ENCODE measurements at regions not wholly inside any gene's neighbourhood (a gene's known extent, or its start where the extent isn't known, plus 50 kb on each side); places are given as distances from the start of the nearest gene placed in this dataset.
A peak's percentile ranks its signal among the peaks of the same experiment; 100 is the strongest.
"Not testable (repeated sequence)": the region's sequence is repeated elsewhere in the genome, so short reads cannot be mapped to it uniquely, and the experiment has no call there.

- no peak overlapping the region for H3K4me3 ChIP-seq (ENCODE audit: low read depth in 1 of 3, low read length in 3 of 3)
- H3K36me3 ChIP-seq (ENCODE audit: control insufficient read depth in 4 of 4, insufficient read depth in 3 of 4, low read depth in 1 of 4, low read length in 3 of 4), result no peaks in the 10 kb centered on the region
- H3K9me3 ChIP-seq (ENCODE audit: control insufficient read depth in 4 of 4, low read length in 3 of 4), result no peaks in the 10 kb centered on the region
- TF ChIP-seq JUND (IDR thresholded peaks at IDR 0.05) (no peak), REST (IDR thresholded peaks at IDR 0.05) (no peak)
- WGBS, result 7% methylated on average over 6 of the region's 6 CpGs
- peaks cover 6 to 23% (median 15%) of the 10 kb centered on the region in 4 donors for H3K4me1 ChIP-seq (ENCODE audit: control insufficient read depth in 4 of 4, insufficient read depth in 4 of 4, low read length in 3 of 4)
- DNase-seq (ENCODE audit: low spot score), result no peak
- peaks cover 0 to 2% (median 0%) of the 10 kb centered on the region in 4 donors for H3K27me3 ChIP-seq (ENCODE audit: control insufficient read depth in 4 of 4, insufficient read depth in 4 of 4, low read length in 3 of 4)
- no peak overlapping the region for H3K9ac ChIP-seq (ENCODE audit: low read depth in 1 of 2, low read length in 2 of 2)
- H3K27ac ChIP-seq (ENCODE audit: low read depth in 1 of 2, low read length in 2 of 2), result no peak overlapping the region
Measured at GRCh38 chr2:131674174-131674507, 146.5 kb downstream of the CCDC74A start.

GRCh38 chr2:131681611-131682121 lies 154.0 kb downstream of the CCDC74A start:
- H3K27me3 ChIP-seq (ENCODE audit: control insufficient read depth in 4 of 4, insufficient read depth in 4 of 4, low read length in 3 of 4); H3K4me1 ChIP-seq (ENCODE audit: control insufficient read depth in 4 of 4, insufficient read depth in 4 of 4, low read length in 3 of 4); H3K9ac ChIP-seq (ENCODE audit: low read depth in 1 of 2, low read length in 2 of 2); H3K9me3 ChIP-seq (ENCODE audit: control insufficient read depth in 4 of 4, low read length in 3 of 4); H3K36me3 ChIP-seq (ENCODE audit: control insufficient read depth in 4 of 4, insufficient read depth in 3 of 4, low read depth in 1 of 4, low read length in 3 of 4); DNase-seq (ENCODE audit: low spot score): not testable (repeated sequence)
- Histone ChIP-seq H3K4me3 (ENCODE audit: low read depth in 1 of 3, low read length in 3 of 3) (peak overlapping the region in 1 of 3 donors; percentile 51), H3K27ac (ENCODE audit: low read depth in 1 of 2, low read length in 2 of 2) (peak overlapping the region; percentile 25 to 75)
- 46% methylated on average over 10 of the region's 10 CpGs for WGBS

- Histone ChIP-seq H3K27ac (ENCODE audit: low read depth in 1 of 2, low read length in 2 of 2) (peak overlapping the region; percentile 25 to 75), H3K4me1 (ENCODE audit: control insufficient read depth in 4 of 4, insufficient read depth in 4 of 4, low read length in 3 of 4) (peaks cover 0 to 10% (median 8%) of the 10 kb centered on the region in 4 donors), H3K4me3 (ENCODE audit: low read depth in 1 of 3, low read length in 3 of 3) (peak overlapping the region; percentile 51 to 68 (median 59)), H3K9ac (ENCODE audit: low read depth in 1 of 2, low read length in 2 of 2) (peak overlapping the region; percentile 37 to 58), H3K27me3 (ENCODE audit: control insufficient read depth in 4 of 4, insufficient read depth in 4 of 4, low read length in 3 of 4) (peaks cover 0 to 2% (median 0%) of the 10 kb centered on the region in 4 donors), H3K36me3 (ENCODE audit: control insufficient read depth in 4 of 4, insufficient read depth in 3 of 4, low read depth in 1 of 4, low read length in 3 of 4) (no peaks in the 10 kb centered on the region), H3K9me3 (ENCODE audit: control insufficient read depth in 4 of 4, low read length in 3 of 4) (no peaks in the 10 kb centered on the region)
- WGBS, result 2% methylated on average over 51 of the region's 51 CpGs
- DNase-seq (ENCODE audit: low spot score), result no peak
- TF ChIP-seq JUND (IDR thresholded peaks at IDR 0.05), result no peak
- TF ChIP-seq GABPA (IDR thresholded peaks at IDR 0.05 in 1 of 2, conservative IDR thresholded peaks at IDR 0.05 in 1 of 2), result peak in 1 of 2 donors; percentile 27
- TF ChIP-seq EGR1 (IDR thresholded peaks at IDR 0.05; ENCODE audit: low read depth in 2 of 2), result peak in 1 of 2 donors; percentile 38
- peak; percentile 11 for TF ChIP-seq YY1 (IDR thresholded peaks at IDR 0.05)
- TF ChIP-seq ZBTB33 (IDR thresholded peaks at IDR 0.05), result no peak
- TF ChIP-seq FOXA2 (IDR thresholded peaks at IDR 0.05), result no peak
- TF ChIP-seq RAD21 (IDR thresholded peaks at IDR 0.05), result peak in 1 of 2 donors; percentile 6
- no peak for TF ChIP-seq RXRA (IDR thresholded peaks at IDR 0.05)
- TF ChIP-seq NR2F2 (IDR thresholded peaks at IDR 0.05), result no peak
- TF ChIP-seq MAX (IDR thresholded peaks at IDR 0.05), result peak; percentile 77
- TF ChIP-seq TAF1 (conservative IDR thresholded peaks at IDR 0.05), result no peak
- no peak for TF ChIP-seq SP1 (IDR thresholded peaks at IDR 0.05)
- no peak for TF ChIP-seq ATF3 (IDR thresholded peaks at IDR 0.05)
- TF ChIP-seq REST (IDR thresholded peaks at IDR 0.05), result no peak
Measured at GRCh38 chr2:131682122-131682944, 154.6 kb downstream of the CCDC74A start.

Measured in liver (tissue), 7 donors.